ENCODE measurements at regions not wholly inside any gene's neighbourhood (a gene's known extent, or its start where the extent isn't known, plus 50 kb on each side); places are given as distances from the start of the nearest gene placed in this dataset.

DNA sequence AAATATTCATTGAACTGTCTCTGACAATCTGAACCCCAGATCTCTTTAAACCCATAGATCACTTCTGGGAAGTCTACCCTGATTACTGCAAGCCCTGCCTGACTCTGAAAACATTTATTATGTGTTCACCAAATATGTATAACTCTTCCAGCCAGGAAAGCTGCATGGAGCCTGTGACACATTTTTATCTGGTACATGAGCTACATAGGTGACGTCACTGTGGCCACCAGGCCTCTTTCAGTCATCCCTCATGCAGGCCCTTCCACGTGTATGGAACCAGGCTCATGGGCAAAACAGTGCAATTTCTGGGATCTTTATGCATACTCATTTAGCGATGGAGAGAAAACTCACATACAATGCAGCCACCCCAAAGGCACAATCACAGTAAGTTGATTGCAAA is 133.9 kb upstream of the NUPR2 start:
- Mint-ChIP-seq H3K4me1 (no peaks in the 10 kb centered on the region), H3K9me3 (peaks cover 70% of the 10 kb centered on the region), H3K36me3 (peaks cover 6% of the 10 kb centered on the region), H3K27me3 (ENCODE audit: low read depth) (no peaks in the 10 kb centered on the region), H3K4me3 (no peak overlapping the region), H3K27ac (no peak overlapping the region)
- TF ChIP-seq, protein P1, sequence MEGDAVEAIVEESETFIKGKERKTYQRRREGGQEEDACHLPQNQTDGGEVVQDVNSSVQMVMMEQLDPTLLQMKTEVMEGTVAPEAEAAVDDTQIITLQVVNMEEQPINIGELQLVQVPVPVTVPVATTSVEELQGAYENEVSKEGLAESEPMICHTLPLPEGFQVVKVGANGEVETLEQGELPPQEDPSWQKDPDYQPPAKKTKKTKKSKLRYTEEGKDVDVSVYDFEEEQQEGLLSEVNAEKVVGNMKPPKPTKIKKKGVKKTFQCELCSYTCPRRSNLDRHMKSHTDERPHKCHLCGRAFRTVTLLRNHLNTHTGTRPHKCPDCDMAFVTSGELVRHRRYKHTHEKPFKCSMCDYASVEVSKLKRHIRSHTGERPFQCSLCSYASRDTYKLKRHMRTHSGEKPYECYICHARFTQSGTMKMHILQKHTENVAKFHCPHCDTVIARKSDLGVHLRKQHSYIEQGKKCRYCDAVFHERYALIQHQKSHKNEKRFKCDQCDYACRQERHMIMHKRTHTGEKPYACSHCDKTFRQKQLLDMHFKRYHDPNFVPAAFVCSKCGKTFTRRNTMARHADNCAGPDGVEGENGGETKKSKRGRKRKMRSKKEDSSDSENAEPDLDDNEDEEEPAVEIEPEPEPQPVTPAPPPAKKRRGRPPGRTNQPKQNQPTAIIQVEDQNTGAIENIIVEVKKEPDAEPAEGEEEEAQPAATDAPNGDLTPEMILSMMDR (IDR thresholded peaks at IDR 0.05; ENCODE audit: unreplicated experiment): no peak
- DNase-seq (ENCODE audit: low spot score in 2 of 2, unreplicated experiment in 2 of 2): no peak

DNA sequence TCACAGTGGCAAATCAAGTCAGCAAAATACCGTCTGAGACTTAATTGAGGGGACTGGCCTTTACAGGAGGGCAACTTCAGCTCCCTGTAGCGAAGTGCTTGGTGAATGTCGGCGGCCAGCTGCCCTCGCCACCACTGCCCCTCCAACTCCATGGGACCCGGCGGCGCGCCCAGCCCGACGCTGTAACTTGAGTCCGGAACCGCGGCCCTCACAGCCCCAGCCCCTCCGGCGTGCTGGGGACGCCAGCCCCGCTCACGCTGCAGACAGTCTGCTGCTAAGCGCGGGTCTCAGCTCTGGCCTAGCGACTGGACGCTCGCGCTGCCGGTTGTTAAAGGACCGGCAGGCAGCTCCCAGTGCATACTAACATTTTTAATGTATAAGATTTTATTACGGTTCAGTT is 113.4 kb upstream of the NUPR2 start:
- H3K27ac Mint-ChIP-seq: no peak overlapping the region
- H3K4me3 Mint-ChIP-seq: no peak overlapping the region
- peaks cover 62% of the 10 kb centered on the region for H3K9me3 Mint-ChIP-seq
- TF ChIP-seq, protein P1 (IDR thresholded peaks at IDR 0.05; ENCODE audit: unreplicated experiment): no peak
- H3K36me3 Mint-ChIP-seq: no peaks in the 10 kb centered on the region
- no peak for DNase-seq (ENCODE audit: low spot score in 2 of 2, unreplicated experiment in 2 of 2)
- H3K27me3 Mint-ChIP-seq (ENCODE audit: low read depth): no peaks in the 10 kb centered on the region
- H3K4me1 Mint-ChIP-seq: no peaks in the 10 kb centered on the region

DNA sequence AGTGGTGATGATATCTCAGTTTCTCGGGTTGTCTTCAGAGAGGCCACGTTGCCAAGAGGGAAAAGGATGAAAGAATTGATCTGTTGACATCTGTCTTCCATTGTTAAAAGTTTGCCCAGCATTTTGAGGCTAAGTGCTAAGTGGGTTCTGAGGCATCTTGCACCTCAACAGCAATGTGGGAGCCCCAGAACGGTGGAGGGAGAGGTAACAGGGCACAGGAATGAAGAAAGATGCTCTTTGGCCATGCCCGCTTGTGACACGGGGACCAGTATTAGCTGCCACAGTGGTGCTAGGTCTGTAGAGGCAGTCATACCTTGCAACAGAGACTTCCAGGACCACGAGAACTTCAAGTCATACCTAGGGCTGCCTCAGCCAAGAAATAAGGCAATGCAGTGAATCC is 106.6 kb upstream of the NUPR2 start:
- no peak overlapping the region for H3K4me3 Mint-ChIP-seq
- peaks cover 2% of the 10 kb centered on the region for H3K36me3 Mint-ChIP-seq
- no peak for DNase-seq (ENCODE audit: low spot score in 2 of 2, unreplicated experiment in 2 of 2)
- H3K27me3 Mint-ChIP-seq (ENCODE audit: low read depth): no peaks in the 10 kb centered on the region
- no peaks in the 10 kb centered on the region for H3K4me1 Mint-ChIP-seq
- no peak overlapping the region for H3K27ac Mint-ChIP-seq
- TF ChIP-seq, protein P1 (IDR thresholded peaks at IDR 0.05; ENCODE audit: unreplicated experiment): no peak
- H3K9me3 Mint-ChIP-seq: peaks cover 69% of the 10 kb centered on the region

DNA sequence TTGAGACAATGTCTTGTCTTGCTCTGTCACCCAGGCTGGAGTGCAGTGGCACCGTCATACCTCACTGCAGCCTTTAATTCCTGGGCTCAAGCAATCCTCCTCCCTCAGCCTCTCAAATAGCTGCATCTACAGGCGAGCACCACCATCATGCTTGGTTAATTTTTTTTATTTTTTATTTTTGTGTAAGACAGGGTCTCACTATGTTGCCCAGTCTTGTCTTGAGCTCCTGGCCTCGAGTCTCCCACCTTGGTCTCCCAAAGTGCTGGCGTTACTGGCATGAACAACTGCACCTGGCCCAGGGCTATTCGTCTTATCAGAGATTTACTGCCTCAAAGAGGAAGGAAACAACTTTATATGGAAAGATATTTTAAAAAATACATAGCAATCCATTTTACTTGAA is 102.8 kb upstream of the NUPR2 start:
- Mint-ChIP-seq H3K4me1 (no peaks in the 10 kb centered on the region), H3K9me3 (peaks cover 68% of the 10 kb centered on the region), H3K27me3 (ENCODE audit: low read depth) (no peaks in the 10 kb centered on the region), H3K36me3 (peaks cover 2% of the 10 kb centered on the region), H3K4me3 (no peak overlapping the region), H3K27ac (no peak overlapping the region)
- TF ChIP-seq, protein P1 (IDR thresholded peaks at IDR 0.05; ENCODE audit: unreplicated experiment): no peak
- DNase-seq (ENCODE audit: low spot score in 2 of 2, unreplicated experiment in 2 of 2): no peak

DNA sequence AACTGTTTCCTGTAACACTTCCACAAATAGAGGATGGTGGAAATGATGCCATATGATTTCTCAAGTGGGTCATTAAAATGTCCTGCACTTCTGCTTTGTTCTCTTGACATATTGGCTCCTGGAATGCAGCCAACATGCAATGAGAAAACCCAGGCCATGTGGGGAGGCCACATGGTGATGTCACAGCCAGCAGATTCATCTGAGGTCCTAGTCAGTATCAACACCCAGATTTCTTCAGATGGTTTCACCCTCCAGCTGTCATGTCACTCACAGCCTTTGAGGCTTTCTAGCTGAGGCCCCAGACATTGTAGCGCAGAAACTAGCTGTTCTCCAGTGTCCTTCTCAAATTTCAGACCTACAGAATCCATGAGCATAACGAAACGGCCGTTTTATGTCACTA is 102.3 kb upstream of the NUPR2 start:
- Mint-ChIP-seq H3K27me3 (ENCODE audit: low read depth) (no peaks in the 10 kb centered on the region), H3K4me1 (no peaks in the 10 kb centered on the region), H3K4me3 (no peak overlapping the region), H3K9me3 (peaks cover 63% of the 10 kb centered on the region), H3K27ac (no peak overlapping the region), H3K36me3 (peaks cover 2% of the 10 kb centered on the region)
- TF ChIP-seq, protein P1 (IDR thresholded peaks at IDR 0.05; ENCODE audit: unreplicated experiment): no peak
- no peak for DNase-seq (ENCODE audit: low spot score in 2 of 2, unreplicated experiment in 2 of 2)

DNA sequence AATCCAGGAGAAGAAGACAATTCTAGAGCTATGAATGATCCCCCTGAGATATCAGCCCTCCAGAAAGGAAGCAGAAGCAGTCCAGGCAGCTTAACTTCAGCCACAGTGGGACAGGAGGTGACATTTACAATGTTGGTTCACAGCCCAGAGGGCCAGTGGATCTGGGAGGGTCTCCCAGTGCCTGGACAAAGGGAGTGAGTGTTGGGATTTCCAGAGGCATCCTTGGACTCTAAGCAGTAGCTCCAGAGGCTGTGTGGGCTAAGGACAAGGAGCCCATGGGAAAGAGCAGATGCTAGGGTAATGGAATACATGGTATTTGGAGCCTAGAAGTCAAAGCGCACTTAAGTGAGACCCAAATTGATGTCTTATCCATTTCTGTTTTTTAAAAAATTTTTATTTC is 97.4 kb upstream of the NUPR2 start:
- DNase-seq (ENCODE audit: low spot score in 2 of 2, unreplicated experiment in 2 of 2): no peak
- no peak overlapping the region for H3K4me3 Mint-ChIP-seq
- H3K27ac Mint-ChIP-seq: no peak overlapping the region
- H3K4me1 Mint-ChIP-seq: no peaks in the 10 kb centered on the region
- H3K9me3 Mint-ChIP-seq: peaks cover 68% of the 10 kb centered on the region
- peaks cover 2% of the 10 kb centered on the region for H3K36me3 Mint-ChIP-seq
- H3K27me3 Mint-ChIP-seq (ENCODE audit: low read depth): no peaks in the 10 kb centered on the region
- TF ChIP-seq, protein P1 (IDR thresholded peaks at IDR 0.05; ENCODE audit: unreplicated experiment): no peak
